Kidney (tissue), 13 donors: ENCODE measurements at regions not wholly inside any gene's neighbourhood (a gene's known extent, or its start where the extent isn't known, plus 50 kb on each side); places are given as distances from the start of the nearest gene placed in this dataset.

Source experiments
- DNase-seq, 5 donors: peaks; one replicate each; pipeline ENCODE4 v3.0.0-alpha.2; 2013 to 2020
- FAIRE-seq: peaks from 2 replicates; lab custom pipeline; 2012; peaks lifted over from hg19 to GRCh38; lab: Jason Lieb, UNC
- H3K27ac ChIP-seq, 2 donors: one replicate each; pipeline ENCODE4 v1.7.0; 2013; ENCODE audit warnings: low read depth in 2 of 2, low read length in 2 of 2, inconsistent platforms in 1 of 2
- H3K27me3 ChIP-seq: one replicate; pipeline ENCODE4 v1.7.1; 2013; ENCODE audit warnings: low read length, inconsistent platforms; ENCODE audit not compliant: control insufficient read depth, insufficient read depth
- H3K36me3 ChIP-seq, 3 donors: one replicate each; pipeline versions ENCODE4 v1.7.0 to v1.7.1; 2013; ENCODE audit warnings: low read length in 3 of 3, control low read depth in 1 of 3, inconsistent platforms in 1 of 3; ENCODE audit not compliant: insufficient read depth in 3 of 3, control insufficient read depth in 2 of 3
- H3K4me1 ChIP-seq, 3 donors: one replicate each; pipeline versions ENCODE4 v1.7.0 to v1.7.1; 2013; ENCODE audit warnings: low read length in 3 of 3, inconsistent platforms in 1 of 3, low read depth in 1 of 3; ENCODE audit not compliant: control insufficient read depth in 2 of 3, insufficient read depth in 2 of 3
- H3K4me3 ChIP-seq, 3 donors: one replicate each; pipeline versions ENCODE4 v1.7.0 to v1.8.1; 2013; ENCODE audit warnings: low read length in 3 of 3, control low read depth in 1 of 3, inconsistent platforms in 1 of 3
- H3K9ac ChIP-seq, 3 donors: one replicate each; pipeline versions ENCODE4 v1.7.0 to v1.7.1; 2013; ENCODE audit warnings: low read length in 3 of 3, control low read depth in 1 of 3, inconsistent platforms in 1 of 3
- H3K9me3 ChIP-seq, 3 donors: one replicate each; pipeline versions ENCODE4 v1.7.0 to v1.7.1; 2013; ENCODE audit warnings: low read length in 3 of 3, control low read depth in 1 of 3, inconsistent platforms in 1 of 3; ENCODE audit not compliant: control insufficient read depth in 2 of 3, insufficient read depth in 1 of 3
- intact Hi-C: fragments of 100-400 bp; cut with DNase I; formaldehyde crosslinking; loops from one replicate; pipeline ENCODE4 v1.11.1; 2022
- TF ChIP-seq, protein P1 (sequence below): IDR thresholded peaks from 3 replicates; pipeline ENCODE4 v1.5.1; 2012; ENCODE audit warnings: mild to moderate bottlenecking, moderate library complexity, borderline replicate concordance; ENCODE audit not compliant: insufficient read depth; ENCODE audit errors: extremely low read depth
- donor health status: control.
- donor health status: control.
- donor health status: control.
- donor health status: control.
- donor health status: control.
- donor health status: DM: yes; HTN: yes; CAD: no.
- donor health status: Normal renal cell carcinoma (clear cell type).

DNA sequence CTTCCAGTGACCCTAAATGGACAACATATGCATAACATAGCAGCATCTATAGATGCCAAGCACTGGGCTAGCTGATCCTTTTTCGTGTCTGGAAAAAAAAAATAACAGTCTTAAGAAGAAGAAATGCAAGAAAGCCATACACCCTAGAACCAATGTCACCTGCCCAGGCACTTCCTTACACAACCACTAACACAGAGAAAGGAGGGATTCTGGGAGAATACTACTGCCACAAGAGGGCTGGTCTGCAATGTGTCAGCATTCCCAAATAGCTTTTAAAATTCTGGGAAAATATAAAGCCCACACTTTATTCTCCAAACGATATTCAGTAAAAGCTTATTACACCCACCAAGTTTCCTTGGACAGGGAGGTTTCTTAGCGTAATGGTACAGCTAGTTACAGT, 271.2 kb downstream of the TBL1XR1 start:
- H3K27me3 ChIP-seq = no peaks in the 10 kb centered on the region
- intact Hi-C loops = no loop called here
- H3K27ac ChIP-seq = no peak overlapping the region
- DNase-seq (no peak), FAIRE-seq (no peak)
- H3K9me3 ChIP-seq = no peaks in the 10 kb centered on the region
- no peaks in the 10 kb centered on the region for H3K4me1 ChIP-seq
- no peaks in the 10 kb centered on the region for H3K36me3 ChIP-seq
- H3K9ac ChIP-seq = no peak overlapping the region
- H3K4me3 ChIP-seq = no peak overlapping the region
- TF ChIP-seq, protein P1, sequence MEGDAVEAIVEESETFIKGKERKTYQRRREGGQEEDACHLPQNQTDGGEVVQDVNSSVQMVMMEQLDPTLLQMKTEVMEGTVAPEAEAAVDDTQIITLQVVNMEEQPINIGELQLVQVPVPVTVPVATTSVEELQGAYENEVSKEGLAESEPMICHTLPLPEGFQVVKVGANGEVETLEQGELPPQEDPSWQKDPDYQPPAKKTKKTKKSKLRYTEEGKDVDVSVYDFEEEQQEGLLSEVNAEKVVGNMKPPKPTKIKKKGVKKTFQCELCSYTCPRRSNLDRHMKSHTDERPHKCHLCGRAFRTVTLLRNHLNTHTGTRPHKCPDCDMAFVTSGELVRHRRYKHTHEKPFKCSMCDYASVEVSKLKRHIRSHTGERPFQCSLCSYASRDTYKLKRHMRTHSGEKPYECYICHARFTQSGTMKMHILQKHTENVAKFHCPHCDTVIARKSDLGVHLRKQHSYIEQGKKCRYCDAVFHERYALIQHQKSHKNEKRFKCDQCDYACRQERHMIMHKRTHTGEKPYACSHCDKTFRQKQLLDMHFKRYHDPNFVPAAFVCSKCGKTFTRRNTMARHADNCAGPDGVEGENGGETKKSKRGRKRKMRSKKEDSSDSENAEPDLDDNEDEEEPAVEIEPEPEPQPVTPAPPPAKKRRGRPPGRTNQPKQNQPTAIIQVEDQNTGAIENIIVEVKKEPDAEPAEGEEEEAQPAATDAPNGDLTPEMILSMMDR = no peak

GRCh38 chr3:176920766-176921160, 276.5 kb downstream of the TBL1XR1 start:
- H3K4me1 ChIP-seq = no peaks in the 10 kb centered on the region
- H3K36me3 ChIP-seq = no peaks in the 10 kb centered on the region
- TF ChIP-seq, protein P1 = no peak
- intact Hi-C loops = no loop called here
- no peaks in the 10 kb centered on the region for H3K27me3 ChIP-seq
- H3K4me3 ChIP-seq = no peak overlapping the region
- no peaks in the 10 kb centered on the region for H3K9me3 ChIP-seq
- no peak overlapping the region for H3K27ac ChIP-seq
- peak in 4 of 5 donors; percentile 43 to 82 (median 66) for DNase-seq
- H3K9ac ChIP-seq = no peak overlapping the region
- no peak for FAIRE-seq

- H3K27ac ChIP-seq = no peak overlapping the region
- H3K9ac ChIP-seq = no peak overlapping the region
- intact Hi-C loops = no loop called here
- H3K9me3 ChIP-seq = no peaks in the 10 kb centered on the region
- H3K36me3 ChIP-seq = no peaks in the 10 kb centered on the region
- H3K27me3 ChIP-seq = no peaks in the 10 kb centered on the region
- no peaks in the 10 kb centered on the region for H3K4me1 ChIP-seq
- no peak overlapping the region for H3K4me3 ChIP-seq
- peak in 3 of 5 donors; percentile 70 to 83 (median 72) for DNase-seq
- TF ChIP-seq, protein P1 = no peak
- no peak for FAIRE-seq
These were observed 277.2 kb downstream of the TBL1XR1 start for GRCh38 chr3:176919836-176920765.
